ENCODE measurements at regions not wholly inside any gene's neighbourhood (a gene's known extent, or its start where the extent isn't known, plus 50 kb on each side); places are given as distances from the start of the nearest gene placed in this dataset.

- no peak overlapping the region for H3K27ac ChIP-seq (ENCODE audit: low read depth, low read length)
Observed at GRCh38 chr2:226247289-226248275, 552.0 kb downstream of the IRS1 start.

GRCh38 chr2:226234187-226234586 lies 565.4 kb downstream of the IRS1 start:
- WGBS, 3 donors: 87 to 91% (median 91%) methylated on average over 2 of the region's 2 CpGs
- no peak overlapping the region for H3K27ac ChIP-seq (ENCODE audit: low read depth, low read length)

More at GRCh38 chr2:226247289-226248275, 552.0 kb downstream of the IRS1 start:
- 38 to 71% (median 70%) methylated on average over 3 of the region's 3 CpGs for WGBS, 3 donors

GRCh38 chr2:226233388-226233787 lies 566.2 kb downstream of the IRS1 start:
- H3K27ac ChIP-seq (ENCODE audit: low read depth, low read length): no peak overlapping the region

GRCh38 chr2:226228080-226228479 lies 571.5 kb downstream of the IRS1 start:
- WGBS, 3 donors: 70 to 83% (median 72%) methylated on average over 2 of the region's 2 CpGs
- no peak overlapping the region for H3K27ac ChIP-seq (ENCODE audit: low read depth, low read length)

- H3K27ac ChIP-seq (ENCODE audit: low read depth, low read length): no peak overlapping the region
Observed at GRCh38 chr2:226227341-226227740, 572.3 kb downstream of the IRS1 start.

- WGBS, 3 donors: 85 to 90% (median 88%) methylated on average over 2 of the region's 2 CpGs
- H3K27ac ChIP-seq (ENCODE audit: low read depth, low read length): no peak overlapping the region
Observed at GRCh38 chr2:226223704-226224103, 575.9 kb downstream of the IRS1 start.

- H3K27ac ChIP-seq (ENCODE audit: low read depth, low read length): no peak overlapping the region
- WGBS, 3 donors: 63 to 77% (median 72%) methylated on average over 3 of the region's 3 CpGs
Observed at GRCh38 chr2:226220511-226220910, 579.1 kb downstream of the IRS1 start.

GRCh38 chr2:226217191-226217590 lies 582.4 kb downstream of the IRS1 start:
- no peak overlapping the region for H3K27ac ChIP-seq (ENCODE audit: low read depth, low read length)
- 49 to 79% (median 52%) methylated on average over 1 of the region's 1 CpG for WGBS, 3 donors

GRCh38 chr2:226216575-226216974 lies 583.0 kb downstream of the IRS1 start:
- 86 to 89% (median 87%) methylated on average over 6 of the region's 6 CpGs for WGBS, 3 donors
- no peak overlapping the region for H3K27ac ChIP-seq (ENCODE audit: low read depth, low read length)

- H3K27ac ChIP-seq (ENCODE audit: low read depth, low read length): no peak overlapping the region
- WGBS, 3 donors: 53 to 58% (median 56%) methylated on average over 11 of the region's 11 CpGs
Observed at GRCh38 chr2:226215902-226216503, 583.6 kb downstream of the IRS1 start.

- H3K27ac ChIP-seq (ENCODE audit: low read depth, low read length): no peak overlapping the region
- whole genome bisulfite sequencing, 3 donors: 64 to 73% (median 64%) methylated on average over 4 of the region's 4 CpGs
Observed at GRCh38 chr2:226213717-226214116, 585.9 kb downstream of the IRS1 start.

GRCh38 chr2:226211439-226211838 lies 588.2 kb downstream of the IRS1 start:
- no peak overlapping the region for H3K27ac ChIP-seq (ENCODE audit: low read depth, low read length)
- WGBS, 3 donors: 42 to 59% (median 50%) methylated on average over 1 of the region's 1 CpG

- WGBS, 3 donors: 70 to 81% (median 73%) methylated on average over 2 of the region's 2 CpGs
- no peak overlapping the region for H3K27ac ChIP-seq (ENCODE audit: low read depth, low read length)
Observed at GRCh38 chr2:226208726-226209125, 590.9 kb downstream of the IRS1 start.

- 54 to 72% (median 65%) methylated on average over 5 of the region's 5 CpGs for WGBS, 3 donors
- H3K27ac ChIP-seq (ENCODE audit: low read depth, low read length): no peak overlapping the region
Observed at GRCh38 chr2:226207671-226208070, 591.9 kb downstream of the IRS1 start.

GRCh38 chr2:226199555-226199954 lies 600.1 kb downstream of the IRS1 start:
- H3K27ac ChIP-seq (ENCODE audit: low read depth, low read length): no peak overlapping the region
- WGBS, 3 donors: 77 to 82% (median 80%) methylated on average over 2 of the region's 2 CpGs

GRCh38 chr2:226198956-226199355 lies 600.7 kb downstream of the IRS1 start:
- WGBS, 3 donors: 78 to 82% (median 80%) methylated on average over 4 of the region's 4 CpGs
- no peak overlapping the region for H3K27ac ChIP-seq (ENCODE audit: low read depth, low read length)

GRCh38 chr2:226190479-226191252 lies 609.0 kb downstream of the IRS1 start:
- WGBS, 3 donors: 70 to 85% (median 79%) methylated on average over 5 of the region's 5 CpGs
- H3K27ac ChIP-seq (ENCODE audit: low read depth, low read length): no peak overlapping the region

GRCh38 chr2:226189061-226189460 lies 610.6 kb downstream of the IRS1 start:
- no peak overlapping the region for H3K27ac ChIP-seq (ENCODE audit: low read depth, low read length)
- 63 to 79% (median 70%) methylated on average over 5 of the region's 5 CpGs for WGBS, 3 donors

- H3K27ac ChIP-seq (ENCODE audit: low read depth, low read length): no peak overlapping the region
- 18 to 59% (median 22%) methylated on average over 2 of the region's 2 CpGs for WGBS, 3 donors
Observed at GRCh38 chr2:226187616-226188015, 612.0 kb downstream of the IRS1 start.

All from adipose tissue (tissue), 3 donors.